IPS-18c (cell line): ENCODE measurements at regions not wholly inside any gene's neighbourhood (a gene's known extent, or its start where the extent isn't known, plus 50 kb on each side); places are given as distances from the start of the nearest gene placed in this dataset.
"Not testable (repeated sequence)": the region's sequence is repeated elsewhere in the genome, so short reads cannot be mapped to it uniquely, and the experiment has no call there.

Experiments
- H3K4me3 ChIP-seq: 2 replicates; pipeline ENCODE4 v1.7.0; 2013; ENCODE audit warnings: low read depth, mild to moderate bottlenecking, low read length, moderate library complexity; ENCODE audit not compliant: insufficient read depth
- H3K9me3 ChIP-seq: one replicate; pipeline ENCODE4 v1.6.1; 2013; ENCODE audit warnings: mild to moderate bottlenecking, low read length, moderate library complexity; ENCODE audit not compliant: control insufficient read depth, insufficient read depth

- H3K9me3 ChIP-seq = peaks cover 5% of the 10 kb centered on the region
- no peak overlapping the region for H3K4me3 ChIP-seq
Measured at GRCh38 chrX:40960041-40960440, 125.2 kb upstream of the USP9X start.

GRCh38 chrX:40962793-40963407 lies 122.3 kb upstream of the USP9X start:
- Histone ChIP-seq H3K9me3 (peaks cover 5% of the 10 kb centered on the region), H3K4me3 (no peak overlapping the region)

GRCh38 chrX:40964008-40964407 lies 121.2 kb upstream of the USP9X start:
- Histone ChIP-seq H3K9me3 (peaks cover 5% of the 10 kb centered on the region), H3K4me3 (no peak overlapping the region)

- H3K4me3 ChIP-seq = no peak overlapping the region
- peaks cover 5% of the 10 kb centered on the region for H3K9me3 ChIP-seq
Measured at GRCh38 chrX:40964633-40965586, 120.3 kb upstream of the USP9X start.

GRCh38 chrX:40966213-40966820 lies 118.9 kb upstream of the USP9X start:
- Histone ChIP-seq H3K9me3 (peaks cover 5% of the 10 kb centered on the region), H3K4me3 (no peak overlapping the region)

GRCh38 chrX:40968180-40968579 lies 117.1 kb upstream of the USP9X start:
- H3K4me3 ChIP-seq = no peak overlapping the region

GRCh38 chrX:40971736-40972135 lies 113.5 kb upstream of the USP9X start:
- Histone ChIP-seq H3K9me3 (peaks cover 3% of the 10 kb centered on the region), H3K4me3 (no peak overlapping the region)

More at GRCh38 chrX:40968180-40968579, 117.1 kb upstream of the USP9X start:
- peaks cover 3% of the 10 kb centered on the region for H3K9me3 ChIP-seq

- Histone ChIP-seq H3K9me3 (peaks cover 3% of the 10 kb centered on the region), H3K4me3 (no peak overlapping the region)
Measured at GRCh38 chrX:40973619-40974018, 111.6 kb upstream of the USP9X start.

- no peak overlapping the region for H3K4me3 ChIP-seq
- H3K9me3 ChIP-seq = peaks cover 3% of the 10 kb centered on the region
Measured at GRCh38 chrX:40975951-40976350, 109.3 kb upstream of the USP9X start.

- Histone ChIP-seq H3K9me3 (peaks cover 3% of the 10 kb centered on the region), H3K4me3 (no peak overlapping the region)
Measured at GRCh38 chrX:40976981-40977380, 108.3 kb upstream of the USP9X start.

GRCh38 chrX:40984962-40985361 lies 100.3 kb upstream of the USP9X start:
- Histone ChIP-seq H3K4me3 (no peak overlapping the region), H3K9me3 (no peaks in the 10 kb centered on the region)

- H3K9me3 ChIP-seq = no peaks in the 10 kb centered on the region
- H3K4me3 ChIP-seq = no peak overlapping the region
Measured at GRCh38 chrX:40987413-40987812, 97.8 kb upstream of the USP9X start.

GRCh38 chrX:40988100-40988499 lies 97.1 kb upstream of the USP9X start:
- no peak overlapping the region for H3K4me3 ChIP-seq

GRCh38 chrX:40993395-40993794 lies 91.8 kb upstream of the USP9X start:
- H3K4me3 ChIP-seq, H3K9me3 ChIP-seq: not testable (repeated sequence)

More at GRCh38 chrX:40988100-40988499, 97.1 kb upstream of the USP9X start:
- no peaks in the 10 kb centered on the region for H3K9me3 ChIP-seq

- Histone ChIP-seq H3K9me3 (no peaks in the 10 kb centered on the region), H3K4me3 (no peak overlapping the region)
Measured at GRCh38 chrX:40996886-40997530, 88.2 kb upstream of the USP9X start.

- Histone ChIP-seq H3K9me3 (no peaks in the 10 kb centered on the region), H3K4me3 (no peak overlapping the region)
Measured at GRCh38 chrX:40998123-40998522, 87.1 kb upstream of the USP9X start.

- no peaks in the 10 kb centered on the region for H3K9me3 ChIP-seq
Measured at GRCh38 chrX:41001327-41001726, 83.9 kb upstream of the USP9X start.

More at GRCh38 chrX:41001327-41001726, 83.9 kb upstream of the USP9X start:
- no peak overlapping the region for H3K4me3 ChIP-seq
